Fibroblast of skin of back (primary cell): ENCODE measurements at regions not wholly inside any gene's neighbourhood (a gene's known extent, or its start where the extent isn't known, plus 50 kb on each side); places are given as distances from the start of the nearest gene placed in this dataset.

ENCODE experiments used
- DNase-seq: peaks from one replicate; pipeline ENCODE4 v3.0.0-alpha.2; 2013

- no peak for DNase-seq
Observed at GRCh38 chr7:125099519-125099918, 169.9 kb upstream of the POT1 start.

DNA sequence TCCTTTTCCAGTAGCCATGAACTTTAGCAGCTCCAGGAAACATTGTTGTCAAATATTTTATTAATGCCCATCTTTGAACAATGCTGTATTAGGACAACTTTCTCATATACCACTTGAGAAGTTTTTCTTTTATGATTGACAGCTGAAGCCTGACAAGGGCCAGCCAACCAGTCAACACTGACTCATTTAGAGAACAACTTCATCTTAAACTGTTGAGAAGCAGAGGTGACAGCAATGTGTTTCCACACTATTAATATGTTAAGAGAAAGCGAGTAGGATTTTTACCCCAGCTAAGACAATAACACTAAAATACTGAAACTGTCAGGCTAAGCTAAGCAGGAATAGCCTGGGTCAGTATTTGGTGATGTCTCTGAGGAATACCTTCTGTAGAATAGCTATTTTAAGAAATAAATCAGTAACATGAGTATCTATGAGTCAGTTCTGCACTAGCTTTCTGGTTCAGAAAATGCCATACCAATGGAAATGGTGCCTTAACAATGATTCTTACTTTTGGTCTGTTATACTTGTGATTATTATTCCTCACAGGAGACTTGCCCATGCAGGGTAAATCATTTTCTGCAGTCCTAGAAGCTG lies 168.8 kb upstream of the POT1 start:
- DNase-seq, result no peak

DNA sequence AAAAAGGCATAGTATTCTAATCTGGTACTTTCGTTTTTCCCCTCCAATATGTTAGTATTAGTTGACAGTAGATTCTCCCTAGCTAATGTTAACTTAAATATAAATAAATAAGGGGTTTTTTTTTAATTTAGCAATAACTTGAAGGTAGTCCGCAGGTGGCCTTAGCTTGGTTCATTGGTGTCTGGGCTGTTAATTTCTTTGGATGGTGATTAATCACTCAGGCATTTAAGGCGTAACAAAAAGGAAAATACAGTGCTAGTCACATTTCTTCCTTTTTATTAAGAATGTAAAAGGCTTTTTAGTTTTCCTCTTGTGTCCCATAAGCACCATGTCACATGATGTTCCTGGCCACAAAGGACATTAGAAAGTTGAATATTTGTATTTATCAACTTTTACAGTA lies 161.0 kb upstream of the POT1 start:
- no peak for DNase-seq

DNA sequence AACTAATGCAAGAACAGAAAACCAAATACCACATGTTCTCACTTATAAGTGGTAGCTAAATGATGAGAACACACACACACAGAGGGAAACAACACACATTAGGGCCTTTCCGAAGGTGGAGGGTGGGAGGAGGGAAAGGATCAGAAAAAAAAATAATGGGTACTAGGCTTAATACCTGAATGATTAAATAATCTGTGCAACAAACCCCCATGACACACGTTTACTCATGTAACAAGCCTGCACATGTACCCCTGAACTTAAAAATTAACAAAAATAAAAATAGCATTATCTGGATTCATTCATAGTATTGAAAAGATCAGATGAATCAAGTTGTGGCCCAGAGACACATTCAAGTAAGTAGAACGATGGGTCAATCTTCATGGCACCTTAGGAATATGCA lies 159.5 kb upstream of the POT1 start:
- DNase-seq, result no peak

DNA sequence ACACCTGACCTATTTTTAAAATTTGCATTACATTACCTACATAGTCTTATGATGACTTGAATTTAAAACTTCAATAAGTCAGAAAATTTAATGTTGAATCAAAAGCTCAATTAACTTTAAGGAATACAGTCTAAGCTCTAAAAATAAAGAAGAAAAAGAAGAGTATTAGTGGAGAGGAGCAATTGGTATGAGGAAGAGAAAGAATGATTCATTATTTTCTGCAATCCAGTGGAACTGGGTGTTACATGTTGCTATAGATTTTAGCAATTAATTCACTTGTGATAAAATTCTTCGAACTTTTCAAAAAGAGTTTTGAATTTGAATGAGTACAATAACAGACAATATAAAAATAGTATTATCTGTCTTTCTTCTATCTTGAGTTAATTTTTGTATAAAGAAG lies 158.9 kb upstream of the POT1 start:
- no peak for DNase-seq

- DNase-seq, result no peak
Observed at GRCh38 chr7:125085084-125085483, 155.5 kb upstream of the POT1 start.

GRCh38 chr7:125084196-125084595 lies 154.6 kb upstream of the POT1 start:
- no peak for DNase-seq

- DNase-seq, result no peak
Observed at GRCh38 chr7:125074141-125074540, 144.5 kb upstream of the POT1 start.

GRCh38 chr7:125065546-125065945 lies 135.9 kb upstream of the POT1 start:
- DNase-seq, result no peak

GRCh38 chr7:125065001-125065400 lies 135.4 kb upstream of the POT1 start:
- no peak for DNase-seq

DNA sequence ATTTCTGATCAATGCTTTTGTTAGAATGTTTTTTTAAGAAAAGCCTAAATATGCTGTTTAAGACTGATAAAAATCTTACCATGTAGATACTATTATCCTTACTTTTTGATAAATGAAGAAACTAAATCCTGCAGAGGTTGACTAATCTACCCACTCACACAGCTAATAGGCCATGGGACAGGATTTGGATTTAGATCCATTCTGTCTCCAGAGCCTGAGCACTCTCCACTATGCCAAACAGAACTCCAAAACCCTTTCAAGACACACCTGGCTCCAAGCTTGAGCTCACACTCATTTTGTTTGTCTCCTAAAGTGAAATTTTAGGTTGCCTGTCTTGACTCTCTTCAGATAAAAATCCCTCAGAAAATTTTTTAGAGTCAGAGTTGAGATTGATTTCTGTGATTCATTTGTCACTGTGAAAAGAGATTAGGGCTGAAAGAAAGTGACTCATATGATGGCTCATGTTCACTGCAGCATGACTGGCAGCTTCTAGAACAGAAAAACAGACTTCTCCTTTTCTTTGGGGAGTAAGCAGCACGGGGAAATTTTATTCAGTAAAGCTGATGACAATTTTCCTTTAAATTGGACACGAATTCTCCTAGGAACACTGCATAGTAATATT lies 132.3 kb upstream of the POT1 start:
- DNase-seq, result peak; percentile 73

GRCh38 chr7:125061083-125061745 lies 131.6 kb upstream of the POT1 start:
- peak; percentile 43 for DNase-seq

- DNase-seq, result peak; percentile 25
Observed at GRCh38 chr7:125059861-125060456, 130.3 kb upstream of the POT1 start.

- DNase-seq, result no peak
Observed at GRCh38 chr7:125057963-125058362, 128.3 kb upstream of the POT1 start.

- DNase-seq, result no peak
Observed at GRCh38 chr7:125055376-125055775, 125.8 kb upstream of the POT1 start.

DNA sequence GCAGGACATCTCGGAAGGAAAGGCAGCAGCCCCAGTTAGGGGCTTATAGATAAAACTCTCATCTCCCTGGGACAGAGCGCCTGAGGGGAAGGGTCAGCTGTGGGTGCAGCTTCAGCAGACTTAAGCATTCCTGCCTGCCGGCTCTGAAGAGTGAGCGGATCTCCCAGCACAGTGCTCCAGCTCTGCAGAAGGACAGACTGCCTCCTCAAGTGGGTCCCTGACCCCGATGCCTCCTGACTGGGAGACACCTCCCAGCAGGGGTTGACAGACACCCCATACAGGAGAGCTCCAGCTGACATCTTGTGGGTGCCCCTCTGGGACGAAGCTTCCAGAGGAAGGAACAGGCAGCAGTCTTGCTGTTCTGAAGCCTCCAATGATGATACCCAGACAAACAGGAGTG lies 117.1 kb upstream of the POT1 start:
- no peak for DNase-seq

- no peak for DNase-seq
Observed at GRCh38 chr7:125033506-125033905, 103.9 kb upstream of the POT1 start.

GRCh38 chr7:125032943-125033342 lies 103.3 kb upstream of the POT1 start:
- no peak for DNase-seq

GRCh38 chr7:125030756-125031387 lies 101.2 kb upstream of the POT1 start:
- no peak for DNase-seq

DNA sequence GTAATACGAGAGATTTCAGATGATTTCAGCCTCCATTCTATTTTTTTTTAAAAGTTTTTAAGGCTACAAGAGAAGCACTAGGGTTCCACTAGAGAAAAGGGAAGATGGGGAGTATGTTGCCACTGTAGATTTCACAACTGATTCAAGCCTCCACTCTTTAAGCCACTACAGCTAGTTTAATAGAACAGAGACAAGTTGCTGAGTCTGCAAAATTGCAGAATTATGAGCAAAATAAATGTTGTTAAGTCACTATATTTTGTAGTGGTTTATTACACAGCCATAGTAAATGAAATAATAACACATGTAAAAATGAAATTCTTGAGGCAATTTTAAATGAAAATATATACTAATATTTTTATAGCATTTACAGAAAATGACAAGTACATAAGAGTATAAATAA lies 96.0 kb upstream of the POT1 start:
- no peak for DNase-seq

- DNase-seq, result no peak
Observed at GRCh38 chr7:125020801-125021200, 91.2 kb upstream of the POT1 start.

GRCh38 chr7:125010540-125010939 lies 80.9 kb upstream of the POT1 start:
- no peak for DNase-seq

DNA sequence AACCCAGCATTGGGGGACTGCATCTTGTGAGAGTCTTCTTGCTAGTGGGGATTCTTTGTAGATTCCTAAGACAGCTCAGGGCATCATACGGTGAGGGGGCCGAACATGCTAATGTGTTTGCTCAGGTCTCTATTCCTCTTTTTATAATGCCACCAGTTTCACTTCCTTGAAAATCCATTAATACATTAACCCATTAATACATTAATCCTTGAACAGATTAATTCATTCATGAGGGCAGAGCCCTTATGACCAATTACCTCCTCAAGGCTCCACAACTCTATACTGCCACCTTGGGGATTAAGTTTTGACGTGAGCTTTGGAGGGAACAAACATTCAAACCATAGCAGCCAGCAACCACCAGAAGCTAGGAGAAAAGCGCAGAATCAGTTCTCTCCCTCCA lies 67.2 kb upstream of the POT1 start:
- DNase-seq, result peak; percentile 9
